D341Med (cell line): ENCODE measurements at regions not wholly inside any gene's neighbourhood (a gene's known extent, or its start where the extent isn't known, plus 50 kb on each side); places are given as distances from the start of the nearest gene placed in this dataset.

ENCODE experiments used
- DNase-seq: peaks from one replicate; pipeline ENCODE4 v3.0.0; 2012; ENCODE audit warnings: low spot score

GRCh38 chr14:38063711-38064320 lies 143.9 kb upstream of the SSTR1 start:
- no peak for DNase-seq

GRCh38 chr14:38065106-38065762 lies 142.5 kb upstream of the SSTR1 start:
- no peak for DNase-seq

- DNase-seq: no peak
Observed at GRCh38 chr14:38070061-38070588, 137.6 kb upstream of the SSTR1 start.

GRCh38 chr14:38073641-38074040 lies 134.1 kb upstream of the SSTR1 start:
- no peak for DNase-seq

GRCh38 chr14:38074081-38074480 lies 133.6 kb upstream of the SSTR1 start:
- DNase-seq: no peak

GRCh38 chr14:38074754-38075153 lies 132.9 kb upstream of the SSTR1 start:
- DNase-seq: no peak

GRCh38 chr14:38078393-38078792 lies 129.3 kb upstream of the SSTR1 start:
- DNase-seq: no peak

GRCh38 chr14:38079268-38079667 lies 128.4 kb upstream of the SSTR1 start:
- DNase-seq: no peak

GRCh38 chr14:38079886-38080285 lies 127.8 kb upstream of the SSTR1 start:
- no peak for DNase-seq

- DNase-seq: no peak
Observed at GRCh38 chr14:38080696-38081095, 127.0 kb upstream of the SSTR1 start.

GRCh38 chr14:38083039-38083438 lies 124.7 kb upstream of the SSTR1 start:
- DNase-seq: no peak

- no peak for DNase-seq
Observed at GRCh38 chr14:38089123-38089522, 118.6 kb upstream of the SSTR1 start.

GRCh38 chr14:38090506-38090905 lies 117.2 kb upstream of the SSTR1 start:
- no peak for DNase-seq

- DNase-seq: no peak
Observed at GRCh38 chr14:38098074-38098836, 109.4 kb upstream of the SSTR1 start.

- no peak for DNase-seq
Observed at GRCh38 chr14:38101679-38102078, 106.0 kb upstream of the SSTR1 start.

GRCh38 chr14:38103542-38104225 lies 104.0 kb upstream of the SSTR1 start:
- no peak for DNase-seq

GRCh38 chr14:38105106-38105702 lies 102.5 kb upstream of the SSTR1 start:
- DNase-seq: no peak

GRCh38 chr14:38107216-38107631 lies 100.5 kb upstream of the SSTR1 start:
- no peak for DNase-seq

GRCh38 chr14:38108681-38109080 lies 99.0 kb upstream of the SSTR1 start:
- DNase-seq: no peak

GRCh38 chr14:38110258-38110657 lies 97.4 kb upstream of the SSTR1 start:
- no peak for DNase-seq

GRCh38 chr14:38111046-38111445 lies 96.7 kb upstream of the SSTR1 start:
- DNase-seq: no peak

GRCh38 chr14:38113546-38113945 lies 94.2 kb upstream of the SSTR1 start:
- DNase-seq: no peak
